ENCODE measurements at regions not wholly inside any gene's neighbourhood (a gene's known extent, or its start where the extent isn't known, plus 50 kb on each side); places are given as distances from the start of the nearest gene placed in this dataset.

DNA sequence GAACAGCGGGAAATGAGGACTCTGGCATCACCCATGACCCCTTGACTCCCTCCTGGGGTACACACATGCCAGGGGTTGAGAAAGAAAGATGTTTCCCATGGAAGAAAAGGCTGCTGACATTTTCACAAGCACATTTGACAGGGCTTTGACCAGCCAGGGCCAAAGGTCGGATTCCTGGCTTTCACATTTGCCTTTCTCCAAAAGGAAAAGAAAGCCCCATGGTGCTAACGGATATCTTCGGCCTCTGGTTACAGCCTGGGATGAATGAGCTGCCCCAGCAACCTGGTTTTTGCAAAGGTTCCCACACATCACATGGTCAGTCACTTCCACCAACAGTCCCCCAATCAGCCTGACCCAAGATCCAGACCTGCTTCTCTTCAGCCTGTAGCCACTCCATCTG lies 478.2 kb upstream of the CDH11 start:
- H2AFZ ChIP-seq (ENCODE audit: low read depth, low read length, poor library complexity, severe bottlenecking) = no peak overlapping the region
- DNase-seq (ENCODE audit: low read depth, low spot score) (no peak), ATAC-seq (no peak)
- no peak overlapping the region for H3K4me2 ChIP-seq (ENCODE audit: low read length)
- H3K27ac ChIP-seq (ENCODE audit: low read depth, low read length) = no peak overlapping the region
- H3K9ac ChIP-seq (ENCODE audit: low read length) = no peak overlapping the region
- no peaks in the 10 kb centered on the region for H3K4me1 ChIP-seq (ENCODE audit: control insufficient read depth in 1 of 2, insufficient read depth in 2 of 2, low read length in 2 of 2)
- ChIA-PET CTCF (no interaction called here), RAD21 (ENCODE audit: low non-redundant PET in 1 of 2, low total read pairs in 2 of 2, uncharacterized antibody in 2 of 2, unreplicated experiment in 2 of 2) (no interaction called here), POLR2A (no interaction called here)
- H4K20me1 ChIP-seq (ENCODE audit: insufficient read depth) = no peaks in the 10 kb centered on the region
- TF ChIP-seq, protein P1, sequence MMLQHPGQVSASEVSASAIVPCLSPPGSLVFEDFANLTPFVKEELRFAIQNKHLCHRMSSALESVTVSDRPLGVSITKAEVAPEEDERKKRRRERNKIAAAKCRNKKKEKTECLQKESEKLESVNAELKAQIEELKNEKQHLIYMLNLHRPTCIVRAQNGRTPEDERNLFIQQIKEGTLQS (IDR thresholded peaks at IDR 0.05) = no peak
- TF ChIP-seq TCF7L2 (IDR thresholded peaks at IDR 0.05; ENCODE audit: borderline replicate concordance, extremely low read depth, insufficient read depth, insufficient read length) (no peak), SIN3A (IDR thresholded peaks at IDR 0.05; ENCODE audit: low read depth) (no peak), SP1 (IDR thresholded peaks at IDR 0.05; ENCODE audit: low read depth) (no peak), POLR2AphosphoS5 (IDR thresholded peaks at IDR 0.05; ENCODE audit: low read depth, low read length) (no peak)
- H3K36me3 ChIP-seq (ENCODE audit: control insufficient read depth in 1 of 2, insufficient read depth in 2 of 2, low read length in 2 of 2) = no peaks in the 10 kb centered on the region; a peak in 1 of 4 replicates
- no peaks in the 10 kb centered on the region for H3K79me2 ChIP-seq (ENCODE audit: insufficient read depth, low read length)
- no peaks in the 10 kb centered on the region for H3K27me3 ChIP-seq (ENCODE audit: insufficient read depth, low read length)
- H3K9me2 ChIP-seq (ENCODE audit: insufficient read depth) = no peaks in the 10 kb centered on the region
- H3K4me3 ChIP-seq (replicated peaks in 1 of 2; ENCODE audit: low read depth in 1 of 2, low read length in 2 of 2) = no peak overlapping the region
- intact Hi-C loops (cut with micrococcal nuclease) = no loop called here
- BruUV-seq (replicated peaks) = no TSS peak
- H3K9me3 ChIP-seq (ENCODE audit: control insufficient read depth in 1 of 2, insufficient read depth in 1 of 2, low read depth in 1 of 2, low read length in 2 of 2) = peaks cover 4 to 24% of the 10 kb centered on the region in 2 experiments; a peak in 2 of 4 replicates

DNA sequence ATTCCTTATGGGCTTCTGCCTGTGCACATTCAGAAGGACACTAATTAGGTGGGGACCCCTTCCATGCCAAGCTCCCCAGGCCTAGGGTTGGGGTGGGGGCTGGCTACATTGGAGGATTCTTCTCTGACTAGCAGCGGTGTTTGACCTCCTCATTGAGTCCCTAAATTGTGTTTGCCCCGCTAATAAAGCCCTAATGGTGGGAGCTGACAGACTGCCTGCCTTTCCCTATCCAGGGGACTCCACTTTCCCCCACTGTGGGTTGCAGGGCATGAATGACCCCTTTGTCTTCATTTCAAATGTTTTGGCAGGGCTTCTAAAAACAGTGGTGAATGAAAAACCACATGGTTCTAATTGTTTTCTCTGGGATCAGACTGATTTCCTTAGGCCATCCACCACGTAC lies 476.8 kb upstream of the CDH11 start:
- H3K4me1 ChIP-seq (ENCODE audit: control insufficient read depth in 1 of 2, insufficient read depth in 2 of 2, low read length in 2 of 2) = no peaks in the 10 kb centered on the region
- H3K79me2 ChIP-seq (ENCODE audit: insufficient read depth, low read length) = no peaks in the 10 kb centered on the region
- POLR2A ChIA-PET = no interaction called here
- no TSS peak for BruUV-seq (replicated peaks)
- H3K9me2 ChIP-seq (ENCODE audit: insufficient read depth) = no peaks in the 10 kb centered on the region
- H3K27ac ChIP-seq (ENCODE audit: low read depth, low read length) = no peak overlapping the region
- H3K4me3 ChIP-seq (replicated peaks in 1 of 2; ENCODE audit: low read depth in 1 of 2, low read length in 2 of 2) = no peak overlapping the region
- intact Hi-C loops (cut with micrococcal nuclease) = no loop called here
- no peak overlapping the region for H3K4me2 ChIP-seq (ENCODE audit: low read length)
- CTCF ChIA-PET = no interaction called here
- no peak for ATAC-seq
- H2AFZ ChIP-seq (ENCODE audit: low read depth, low read length, poor library complexity, severe bottlenecking) = no peak overlapping the region
- peaks cover 0 to 20% of the 10 kb centered on the region in 2 experiments; a peak in 2 of 4 replicates for H3K9me3 ChIP-seq (ENCODE audit: control insufficient read depth in 1 of 2, insufficient read depth in 1 of 2, low read depth in 1 of 2, low read length in 2 of 2)
- H3K9ac ChIP-seq (ENCODE audit: low read length) = no peak overlapping the region
- RAD21 ChIA-PET (ENCODE audit: low non-redundant PET in 1 of 2, low total read pairs in 2 of 2, uncharacterized antibody in 2 of 2, unreplicated experiment in 2 of 2) = no interaction called here
- no peaks in the 10 kb centered on the region; a peak in 1 of 4 replicates for H3K36me3 ChIP-seq (ENCODE audit: control insufficient read depth in 1 of 2, insufficient read depth in 2 of 2, low read length in 2 of 2)
- no peak for TF ChIP-seq ELF1 (IDR thresholded peaks at IDR 0.05; ENCODE audit: borderline replicate concordance, low read depth)
- no peak for TF ChIP-seq SRF (IDR thresholded peaks at IDR 0.05; ENCODE audit: low read depth)
- TF ChIP-seq, protein P2, sequence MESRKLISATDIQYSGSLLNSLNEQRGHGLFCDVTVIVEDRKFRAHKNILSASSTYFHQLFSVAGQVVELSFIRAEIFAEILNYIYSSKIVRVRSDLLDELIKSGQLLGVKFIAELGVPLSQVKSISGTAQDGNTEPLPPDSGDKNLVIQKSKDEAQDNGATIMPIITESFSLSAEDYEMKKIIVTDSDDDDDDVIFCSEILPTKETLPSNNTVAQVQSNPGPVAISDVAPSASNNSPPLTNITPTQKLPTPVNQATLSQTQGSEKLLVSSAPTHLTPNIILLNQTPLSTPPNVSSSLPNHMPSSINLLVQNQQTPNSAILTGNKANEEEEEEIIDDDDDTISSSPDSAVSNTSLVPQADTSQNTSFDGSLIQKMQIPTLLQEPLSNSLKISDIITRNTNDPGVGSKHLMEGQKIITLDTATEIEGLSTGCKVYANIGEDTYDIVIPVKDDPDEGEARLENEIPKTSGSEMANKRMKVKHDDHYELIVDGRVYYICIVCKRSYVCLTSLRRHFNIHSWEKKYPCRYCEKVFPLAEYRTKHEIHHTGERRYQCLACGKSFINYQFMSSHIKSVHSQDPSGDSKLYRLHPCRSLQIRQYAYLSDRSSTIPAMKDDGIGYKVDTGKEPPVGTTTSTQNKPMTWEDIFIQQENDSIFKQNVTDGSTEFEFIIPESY (IDR thresholded peaks at IDR 0.05; ENCODE audit: extremely low read depth, insufficient replicate concordance, low read length) = no peak
- TF ChIP-seq, protein P3, sequence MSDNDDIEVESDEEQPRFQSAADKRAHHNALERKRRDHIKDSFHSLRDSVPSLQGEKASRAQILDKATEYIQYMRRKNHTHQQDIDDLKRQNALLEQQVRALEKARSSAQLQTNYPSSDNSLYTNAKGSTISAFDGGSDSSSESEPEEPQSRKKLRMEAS (IDR thresholded peaks at IDR 0.05) = no peak
- no peak for TF ChIP-seq EZH2phosphoT487 (IDR thresholded peaks at IDR 0.05; ENCODE audit: borderline replicate concordance)
- TF ChIP-seq, protein P4, sequence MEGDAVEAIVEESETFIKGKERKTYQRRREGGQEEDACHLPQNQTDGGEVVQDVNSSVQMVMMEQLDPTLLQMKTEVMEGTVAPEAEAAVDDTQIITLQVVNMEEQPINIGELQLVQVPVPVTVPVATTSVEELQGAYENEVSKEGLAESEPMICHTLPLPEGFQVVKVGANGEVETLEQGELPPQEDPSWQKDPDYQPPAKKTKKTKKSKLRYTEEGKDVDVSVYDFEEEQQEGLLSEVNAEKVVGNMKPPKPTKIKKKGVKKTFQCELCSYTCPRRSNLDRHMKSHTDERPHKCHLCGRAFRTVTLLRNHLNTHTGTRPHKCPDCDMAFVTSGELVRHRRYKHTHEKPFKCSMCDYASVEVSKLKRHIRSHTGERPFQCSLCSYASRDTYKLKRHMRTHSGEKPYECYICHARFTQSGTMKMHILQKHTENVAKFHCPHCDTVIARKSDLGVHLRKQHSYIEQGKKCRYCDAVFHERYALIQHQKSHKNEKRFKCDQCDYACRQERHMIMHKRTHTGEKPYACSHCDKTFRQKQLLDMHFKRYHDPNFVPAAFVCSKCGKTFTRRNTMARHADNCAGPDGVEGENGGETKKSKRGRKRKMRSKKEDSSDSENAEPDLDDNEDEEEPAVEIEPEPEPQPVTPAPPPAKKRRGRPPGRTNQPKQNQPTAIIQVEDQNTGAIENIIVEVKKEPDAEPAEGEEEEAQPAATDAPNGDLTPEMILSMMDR (IDR thresholded peaks at IDR 0.05 in 2 of 3, conservative IDR thresholded peaks at IDR 0.05 in 1 of 3; ENCODE audit: borderline replicate concordance in 1 of 3, insufficient read depth in 1 of 3, low read depth in 2 of 3, low read length in 2 of 3) = no peak
- no peak for TF ChIP-seq CEBPB (IDR thresholded peaks at IDR 0.05; ENCODE audit: low read depth)
- TF ChIP-seq POLR2A (IDR thresholded peaks at IDR 0.05; ENCODE audit: borderline replicate concordance, extremely low read depth, insufficient read depth, insufficient read length) = no peak
- no peak for TF ChIP-seq RAD21 (IDR thresholded peaks at IDR 0.05; ENCODE audit: low read depth)
- TF ChIP-seq EZH2 (IDR thresholded peaks at IDR 0.05) = no peak
- no peak for TF ChIP-seq ZNF274 (IDR thresholded peaks at IDR 0.05; ENCODE audit: low read depth, low read length)
- TF ChIP-seq POLR2AphosphoS5 (IDR thresholded peaks at IDR 0.05; ENCODE audit: low read depth, low read length) = no peak
- TF ChIP-seq EGR1 (IDR thresholded peaks at IDR 0.05; ENCODE audit: low read depth) = no peak
- no peak for TF ChIP-seq ZFX (IDR thresholded peaks at IDR 0.05)
- no peaks in the 10 kb centered on the region for H4K20me1 ChIP-seq (ENCODE audit: insufficient read depth)
- no peaks in the 10 kb centered on the region for H3K27me3 ChIP-seq (ENCODE audit: insufficient read depth, low read length)
- no peak for DNase-seq (ENCODE audit: low read depth, low spot score)
